ENCODE measurements at regions not wholly inside any gene's neighbourhood (a gene's known extent, or its start where the extent isn't known, plus 50 kb on each side); places are given as distances from the start of the nearest gene placed in this dataset.

- no peak overlapping the region for H3K4me3 ChIP-seq (ENCODE audit: low read depth, low read length)
- ChIA-PET POLR2A (no interaction called here), CTCF (no interaction called here)
- DNase-seq (ENCODE audit: low read depth, low spot score), result no peak
- TF ChIP-seq CTCF (IDR thresholded peaks at IDR 0.05; ENCODE audit: insufficient read depth, low read length, missing control alignments), result no peak
Measured at GRCh38 chr11:42528911-42529310, 782.9 kb upstream of the API5 start.

GRCh38 chr11:42536611-42537360 is 775.0 kb upstream of the API5 start:
- POLR2A ChIA-PET, result no interaction called here
- CTCF ChIA-PET, result no interaction called here
- H3K4me3 ChIP-seq (ENCODE audit: low read depth, low read length), result no peak overlapping the region
- DNase-seq (ENCODE audit: low read depth, low spot score), result no peak
- TF ChIP-seq CTCF (IDR thresholded peaks at IDR 0.05; ENCODE audit: insufficient read depth, low read length, missing control alignments), result no peak

GRCh38 chr11:42542336-42542735 is 769.5 kb upstream of the API5 start:
- H3K4me3 ChIP-seq (ENCODE audit: low read depth, low read length), result no peak overlapping the region
- CTCF ChIA-PET, result no interaction called here
- POLR2A ChIA-PET, result no interaction called here
- no peak for TF ChIP-seq CTCF (IDR thresholded peaks at IDR 0.05; ENCODE audit: insufficient read depth, low read length, missing control alignments)
- DNase-seq (ENCODE audit: low read depth, low spot score), result no peak

GRCh38 chr11:42543844-42544419 is 767.9 kb upstream of the API5 start:
- DNase-seq (ENCODE audit: low read depth, low spot score), result no peak
- CTCF ChIA-PET, result no interaction called here
- H3K4me3 ChIP-seq (ENCODE audit: low read depth, low read length), result no peak overlapping the region
- POLR2A ChIA-PET, result no interaction called here
- no peak for TF ChIP-seq CTCF (IDR thresholded peaks at IDR 0.05; ENCODE audit: insufficient read depth, low read length, missing control alignments)

GRCh38 chr11:42544726-42545125 is 767.1 kb upstream of the API5 start:
- no peak for TF ChIP-seq CTCF (IDR thresholded peaks at IDR 0.05; ENCODE audit: insufficient read depth, low read length, missing control alignments)
- CTCF ChIA-PET, result no interaction called here
- POLR2A ChIA-PET, result no interaction called here
- no peak for DNase-seq (ENCODE audit: low read depth, low spot score)
- H3K4me3 ChIP-seq (ENCODE audit: low read depth, low read length), result no peak overlapping the region

GRCh38 chr11:42545954-42546353 is 765.8 kb upstream of the API5 start:
- DNase-seq (ENCODE audit: low read depth, low spot score), result no peak
- H3K4me3 ChIP-seq (ENCODE audit: low read depth, low read length), result no peak overlapping the region
- no peak for TF ChIP-seq CTCF (IDR thresholded peaks at IDR 0.05; ENCODE audit: insufficient read depth, low read length, missing control alignments)
- ChIA-PET POLR2A (no interaction called here), CTCF (no interaction called here)

All from AG04449 (cell line).